Stimulated activated CD4-positive, alpha-beta T cell treated with anti-CD3 and anti-CD28 coated beads, Interleukin-1b, Interleukin-23, amount 100 ng/mL, for 48 hours (primary cell): ENCODE measurements at regions not wholly inside any gene's neighbourhood (a gene's known extent, or its start where the extent isn't known, plus 50 kb on each side); places are given as distances from the start of the nearest gene placed in this dataset.
A peak's percentile ranks its signal among the peaks of the same experiment; 100 is the strongest.

Experiments
- DNase-seq: peaks from one replicate; pipeline ENCODE4 v3.0.0-alpha.2; 2020

DNA sequence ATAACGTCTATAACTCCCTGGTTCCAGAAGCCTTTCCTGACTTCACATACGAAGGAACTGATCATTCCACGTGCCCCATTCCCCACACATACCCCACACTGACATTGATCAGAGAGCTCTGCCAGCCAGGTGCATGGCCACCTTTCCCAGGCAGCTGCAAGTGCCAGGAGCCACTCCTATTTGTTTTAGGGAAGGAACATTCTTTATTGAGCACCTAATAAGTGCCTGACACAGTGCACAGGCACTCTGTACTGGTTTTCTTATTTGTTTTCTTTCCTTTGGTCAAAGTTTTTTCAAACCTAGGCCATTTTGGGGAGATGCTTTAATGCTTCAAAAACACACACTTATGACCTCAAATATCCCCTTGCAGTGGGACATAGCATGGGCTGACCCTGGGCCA is 50.0 kb downstream of the PITPNM2 start:
- DNase-seq, result no peak

- DNase-seq, result no peak
Observed at GRCh38 chr12:123100450-123100849, 50.4 kb downstream of the PITPNM2 start.

DNA sequence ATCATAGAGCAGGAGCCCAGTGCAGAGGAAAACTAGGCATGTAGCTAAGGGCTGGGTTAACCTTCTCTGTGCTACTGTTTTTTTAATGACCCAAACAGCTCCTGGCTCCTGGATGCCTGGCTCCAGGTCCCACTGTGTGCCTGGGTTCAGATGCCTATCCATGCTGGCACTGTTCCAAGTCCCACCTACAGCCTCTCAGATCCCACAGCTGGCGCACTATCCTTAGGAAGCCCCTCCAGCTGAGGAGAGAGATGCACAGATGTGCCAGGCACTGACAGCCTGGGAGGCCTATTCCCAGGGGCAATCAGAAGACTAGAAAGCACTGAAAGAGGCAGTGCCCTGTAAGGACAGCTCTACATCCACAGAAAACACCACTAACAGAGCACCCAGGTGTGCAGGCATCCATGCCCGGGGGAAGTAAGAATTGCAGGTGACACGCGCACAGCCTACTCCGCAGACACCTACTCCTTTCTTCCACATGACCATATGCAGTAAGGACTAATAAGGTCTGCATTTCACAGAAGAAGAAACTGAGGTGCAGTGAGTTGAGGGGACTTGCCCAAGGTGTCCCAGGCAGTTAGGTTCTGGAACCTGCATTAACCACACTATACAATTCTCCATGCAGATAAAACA is 51.2 kb downstream of the PITPNM2 start:
- DNase-seq, result no peak

DNA sequence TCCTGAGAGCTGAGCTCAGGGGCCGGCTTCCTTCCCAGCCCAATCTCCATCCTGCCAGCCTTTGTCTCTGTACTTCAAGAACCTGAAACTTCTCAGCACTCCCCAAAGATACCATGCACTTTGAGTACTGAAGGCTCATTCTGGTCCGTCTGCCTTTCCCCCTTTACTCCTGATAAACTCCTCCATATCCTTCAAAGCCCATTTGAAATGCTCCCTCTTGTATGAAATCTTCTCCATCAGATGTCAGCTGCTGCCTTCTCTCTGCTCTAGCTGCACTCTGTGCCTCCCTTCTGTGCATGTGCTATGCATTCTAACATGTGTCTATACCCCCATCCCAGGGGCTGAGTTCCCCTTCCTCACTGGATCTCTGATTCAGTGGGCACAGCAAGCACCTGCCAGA is 52.1 kb downstream of the PITPNM2 start:
- DNase-seq, result no peak

- DNase-seq, result no peak
Observed at GRCh38 chr12:123097561-123098084, 53.3 kb downstream of the PITPNM2 start.

GRCh38 chr12:123096741-123097140 is 54.1 kb downstream of the PITPNM2 start:
- DNase-seq, result no peak

DNA sequence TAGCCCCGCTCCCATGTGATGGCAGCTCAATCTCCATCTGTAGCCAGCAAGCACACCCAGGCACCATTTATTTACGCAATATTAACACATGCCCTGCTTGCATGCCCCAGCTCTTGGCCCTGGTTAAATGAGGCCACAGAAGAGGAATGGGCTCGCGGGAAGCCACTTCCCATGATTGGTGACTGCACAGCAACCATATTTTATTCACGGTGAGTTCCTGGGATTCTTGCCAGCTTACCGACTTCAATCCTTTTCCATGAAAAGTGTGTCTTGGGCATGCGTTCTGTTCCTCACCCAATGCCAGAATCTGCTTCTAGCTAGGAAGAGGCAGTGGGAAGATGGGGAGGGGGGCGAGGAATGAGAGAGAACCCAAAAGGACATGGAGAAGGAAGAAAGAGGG is 54.7 kb downstream of the PITPNM2 start:
- no peak for DNase-seq

DNA sequence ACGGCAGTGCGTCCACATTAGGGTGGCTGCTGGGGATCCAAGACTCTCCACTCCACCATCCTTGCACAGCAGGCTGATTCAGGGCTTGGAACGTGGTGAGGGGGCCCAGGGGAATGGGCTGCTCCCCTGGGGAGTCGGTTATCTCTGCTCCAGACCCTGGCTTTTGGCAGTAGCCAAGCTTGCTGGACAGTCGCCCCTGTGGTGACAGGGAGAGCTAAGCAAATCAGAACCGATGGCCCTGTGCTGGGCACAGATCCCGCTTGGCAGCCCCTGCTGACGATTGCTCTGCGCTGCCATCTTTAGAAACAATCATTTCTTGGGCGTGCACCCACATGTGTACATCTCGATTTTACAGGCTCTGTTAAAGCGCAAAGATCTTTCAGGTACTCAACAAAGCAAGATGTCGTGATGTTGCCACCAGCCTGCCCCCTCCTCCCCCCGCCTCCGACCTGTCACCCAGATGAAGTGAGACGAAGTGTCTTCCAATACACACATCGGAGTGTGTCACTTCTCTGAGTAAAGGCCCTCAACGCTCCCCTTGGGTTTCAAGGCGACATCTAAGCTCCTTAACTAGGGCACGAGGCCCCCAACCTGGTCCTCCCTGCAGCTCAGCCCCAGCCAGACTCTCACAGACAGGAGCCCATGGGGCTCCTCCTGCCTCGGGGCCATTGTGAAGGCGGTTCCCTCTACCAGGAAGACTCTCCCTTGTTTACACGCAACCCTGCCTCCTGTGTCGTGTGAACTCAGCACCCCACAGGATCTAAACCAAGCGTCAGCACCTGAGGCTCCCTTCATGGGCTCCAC is 55.6 kb downstream of the PITPNM2 start:
- DNase-seq, result no peak

DNA sequence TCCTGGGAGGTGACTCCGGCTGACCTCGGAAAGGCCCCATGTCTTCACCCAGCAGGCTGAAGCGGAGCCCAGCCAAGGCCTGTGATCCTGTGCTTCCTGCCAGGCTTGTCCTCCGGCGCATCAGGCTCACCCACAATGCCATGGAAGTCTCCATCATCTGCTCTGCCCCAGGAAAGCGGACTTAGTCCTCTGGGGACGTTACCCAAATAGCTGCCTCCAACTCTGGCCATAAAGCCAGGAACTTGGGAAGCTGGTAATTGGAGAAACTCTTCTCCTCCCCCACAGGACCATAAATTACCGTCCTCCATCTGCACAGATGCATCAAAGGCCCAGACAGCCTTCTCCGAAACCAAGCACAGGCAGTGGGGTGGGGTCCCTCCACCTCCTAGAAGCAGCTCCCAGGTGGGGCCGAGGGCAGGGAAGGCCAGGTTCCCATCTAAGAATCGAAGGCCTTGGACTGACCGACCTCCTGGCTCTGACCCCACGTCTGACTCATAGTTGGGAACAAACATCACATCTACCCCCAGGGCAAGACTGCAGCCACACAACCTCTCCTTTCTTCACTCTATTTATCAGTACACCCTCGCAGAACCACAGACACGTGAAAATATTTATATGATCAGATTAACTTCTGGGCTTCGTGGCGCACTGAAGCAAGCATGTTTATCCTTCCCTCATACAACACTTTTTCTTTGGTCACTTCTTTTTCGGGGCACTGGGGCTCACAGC is 56.4 kb downstream of the PITPNM2 start:
- DNase-seq, result no peak

GRCh38 chr12:123092866-123093265 is 58.0 kb downstream of the PITPNM2 start:
- DNase-seq, result no peak

GRCh38 chr12:123091230-123092150 is 59.4 kb downstream of the PITPNM2 start:
- DNase-seq, result no peak

DNA sequence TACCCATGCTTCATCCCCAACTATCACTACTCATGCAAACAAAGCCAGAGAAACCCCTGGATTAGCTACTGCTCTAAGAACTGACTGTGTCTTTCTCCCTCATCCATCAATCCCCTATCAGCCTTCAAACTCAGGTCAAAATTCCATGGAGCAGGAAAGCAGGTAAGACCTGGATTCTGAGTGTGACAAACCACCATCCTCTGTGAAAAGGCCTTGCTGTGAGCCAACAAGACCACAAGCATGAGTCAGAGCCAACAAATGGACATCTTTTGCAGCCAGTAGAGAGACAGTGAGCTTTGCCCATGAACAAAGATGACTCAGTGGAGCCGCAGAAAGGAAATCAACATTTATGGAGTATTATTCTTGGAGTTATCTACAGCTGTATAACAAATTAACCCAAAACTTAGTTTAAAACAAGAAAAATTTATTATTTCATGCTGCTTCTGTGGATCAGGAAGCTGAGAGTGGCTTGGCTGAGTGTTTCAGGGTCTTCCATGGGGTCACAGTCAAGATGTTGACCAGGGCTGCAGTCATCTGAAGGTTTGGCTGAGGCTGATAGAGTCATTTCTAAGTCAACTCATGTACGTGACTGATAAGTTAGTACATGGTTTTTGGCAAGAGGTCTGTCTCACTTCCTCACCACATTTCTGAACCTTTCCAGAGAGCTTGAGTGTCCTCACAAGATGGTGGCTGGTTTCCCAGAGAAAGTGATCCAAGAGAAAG is 61.1 kb downstream of the PITPNM2 start:
- no peak for DNase-seq

DNA sequence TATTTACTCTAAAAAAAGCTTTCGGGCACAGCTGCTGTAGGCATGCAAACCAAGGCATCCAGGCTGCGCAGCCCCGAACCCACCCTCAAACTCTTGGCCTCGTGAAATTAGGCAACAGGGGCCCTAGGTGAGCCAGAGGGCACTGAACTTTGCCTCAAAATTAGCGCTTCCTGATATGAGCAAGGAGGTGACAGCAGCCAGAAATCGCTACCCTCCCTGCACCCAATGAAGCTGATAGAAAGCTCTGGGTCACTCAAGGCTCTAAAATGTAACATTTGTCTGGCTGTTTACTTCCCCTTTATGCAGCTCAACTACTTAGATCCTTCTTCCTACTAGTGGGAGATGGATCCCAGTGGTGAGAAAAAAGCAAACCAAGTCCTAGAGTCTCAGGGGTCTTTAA is 61.8 kb downstream of the PITPNM2 start:
- no peak for DNase-seq

GRCh38 chr12:123085730-123086487 is 65.0 kb downstream of the PITPNM2 start:
- DNase-seq, result peak; percentile 27

DNA sequence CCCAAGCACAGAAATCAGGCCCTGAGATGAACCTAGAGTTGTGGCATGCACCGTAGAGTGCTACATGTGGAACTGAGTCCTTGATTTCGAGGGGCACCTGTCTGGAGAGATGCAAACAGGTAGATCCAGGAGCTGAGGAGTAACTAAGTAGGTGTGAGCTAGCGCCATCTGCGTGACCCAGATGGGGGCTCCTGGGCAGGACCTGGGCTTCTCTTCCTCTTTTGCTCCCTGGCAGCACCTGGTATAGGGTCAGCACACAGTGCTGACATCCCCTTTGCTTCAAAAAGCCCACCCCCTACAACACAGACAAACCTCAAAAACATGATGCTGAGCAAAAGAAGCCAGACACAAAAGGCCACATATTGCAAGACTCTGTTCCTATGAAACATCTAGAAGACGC is 65.8 kb downstream of the PITPNM2 start:
- no peak for DNase-seq

- DNase-seq, result no peak
Observed at GRCh38 chr12:123083661-123084571, 67.0 kb downstream of the PITPNM2 start.

DNA sequence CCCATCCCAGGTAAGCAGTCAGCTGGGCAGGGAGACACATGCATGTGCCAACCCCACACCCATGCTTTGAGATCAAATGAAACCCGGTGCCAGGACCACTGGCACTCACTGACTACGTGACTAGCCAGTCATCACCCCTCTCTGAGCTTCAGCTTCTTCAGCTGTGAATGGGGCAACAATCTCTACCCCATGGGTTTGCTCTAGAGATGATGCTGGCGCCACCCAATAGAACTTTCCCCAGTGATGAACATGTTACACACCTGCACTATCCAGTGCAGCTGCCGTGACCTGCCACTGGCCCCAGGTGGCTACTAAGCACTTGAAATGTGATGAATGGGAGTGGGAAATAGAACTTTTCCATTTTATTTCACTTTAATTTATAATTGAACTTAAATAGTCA is 70.3 kb downstream of the PITPNM2 start:
- no peak for DNase-seq

GRCh38 chr12:123078531-123079155 is 72.2 kb downstream of the PITPNM2 start:
- DNase-seq, result no peak

DNA sequence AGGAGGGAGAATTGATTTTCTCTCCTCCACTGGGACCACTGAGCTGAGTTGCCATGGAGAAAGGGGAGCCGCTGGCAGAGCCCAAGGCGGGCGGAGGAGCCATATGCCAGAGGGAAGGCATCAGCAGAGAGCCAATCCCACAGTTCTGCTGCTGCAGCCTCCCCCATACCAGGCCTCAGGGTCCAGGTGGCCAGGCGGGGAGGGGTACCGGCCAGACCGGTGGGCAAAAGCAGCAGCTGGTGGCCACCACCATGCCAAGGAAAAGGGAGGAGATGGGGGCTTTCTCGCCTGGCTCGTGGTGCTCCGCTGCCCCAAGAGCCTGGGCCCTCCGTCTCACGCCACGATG is 72.8 kb downstream of the PITPNM2 start:
- no peak for DNase-seq
